Kidney epithelial cell (primary cell): ENCODE measurements at regions not wholly inside any gene's neighbourhood (a gene's known extent, or its start where the extent isn't known, plus 50 kb on each side); places are given as distances from the start of the nearest gene placed in this dataset.
"Not testable (repeated sequence)": the region's sequence is repeated elsewhere in the genome, so short reads cannot be mapped to it uniquely, and the experiment has no call there.

Experiments used
- DNase-seq: peaks from one replicate; pipeline ENCODE4 v3.0.0-alpha.2; 2010; ENCODE audit warnings: low read depth
- H3K27me3 ChIP-seq: 2 replicates; pipeline ENCODE4 v1.6.0; 2011; ENCODE audit warnings: low read length; ENCODE audit not compliant: control insufficient read depth, insufficient read depth
- H3K36me3 ChIP-seq: 2 replicates; pipeline ENCODE4 v1.5.1; 2011; ENCODE audit warnings: low read length; ENCODE audit not compliant: control insufficient read depth, insufficient read depth
- H3K4me3 ChIP-seq: 2 replicates; pipeline ENCODE4 v1.5.1; 2011; ENCODE audit warnings: low read depth, mild to moderate bottlenecking, control low read depth, low read length
- CTCF ChIP-seq: IDR thresholded peaks from 2 replicates; pipeline ENCODE4 v1.5.1; 2011; ENCODE audit warnings: mild to moderate bottlenecking, moderate library complexity, low read length, control low read depth, inconsistent platforms; ENCODE audit not compliant: insufficient read depth, poor library complexity, severe bottlenecking

DNA sequence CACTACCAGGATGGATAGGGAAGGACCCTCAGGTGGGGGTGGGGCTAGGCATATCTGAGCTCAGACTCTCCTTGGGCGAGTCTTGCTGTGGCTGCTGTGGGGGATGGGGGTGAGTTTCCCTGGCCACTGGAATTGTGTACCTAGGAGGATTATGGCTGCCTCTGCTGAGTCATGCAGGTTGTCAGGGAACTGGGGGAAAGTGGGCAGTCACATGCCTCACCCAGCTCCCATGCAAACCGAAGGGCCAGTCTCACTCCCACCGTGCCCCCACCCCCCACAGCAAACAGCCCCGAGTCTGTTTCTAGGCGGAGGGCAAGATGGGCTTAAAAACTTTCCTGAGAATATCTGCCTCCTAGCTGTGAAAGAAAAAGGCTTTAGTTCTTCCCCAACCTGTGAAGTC lies 210.3 kb upstream of the FERMT1 start:
- Histone ChIP-seq H3K36me3 (no peaks in the 10 kb centered on the region), H3K4me3 (no peak overlapping the region), H3K27me3 (no peaks in the 10 kb centered on the region)
- no peak for TF ChIP-seq CTCF
- DNase-seq, result no peak

DNA sequence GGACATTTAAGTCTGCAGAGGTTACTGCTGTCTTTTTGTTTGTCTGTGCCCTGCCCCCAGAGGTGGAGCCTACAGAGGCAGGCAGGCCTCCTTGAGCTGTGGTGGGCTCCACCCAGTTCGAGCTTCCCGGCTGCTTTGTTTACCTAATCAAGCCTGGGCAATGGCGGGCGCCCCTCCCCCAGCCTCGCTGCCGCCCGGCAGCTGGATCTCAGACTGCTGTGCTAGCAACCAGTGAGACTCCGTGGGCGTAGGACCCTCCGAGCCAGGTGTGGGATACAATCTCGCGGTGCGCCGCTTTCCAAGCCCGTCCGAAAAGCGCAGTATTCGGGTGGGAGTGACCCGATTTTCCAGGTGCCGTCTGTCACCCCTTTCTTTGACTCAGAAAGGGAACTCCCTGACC lies 198.4 kb upstream of the FERMT1 start:
- H3K36me3 ChIP-seq, DNase-seq, H3K4me3 ChIP-seq, H3K27me3 ChIP-seq: not testable (repeated sequence)

DNA sequence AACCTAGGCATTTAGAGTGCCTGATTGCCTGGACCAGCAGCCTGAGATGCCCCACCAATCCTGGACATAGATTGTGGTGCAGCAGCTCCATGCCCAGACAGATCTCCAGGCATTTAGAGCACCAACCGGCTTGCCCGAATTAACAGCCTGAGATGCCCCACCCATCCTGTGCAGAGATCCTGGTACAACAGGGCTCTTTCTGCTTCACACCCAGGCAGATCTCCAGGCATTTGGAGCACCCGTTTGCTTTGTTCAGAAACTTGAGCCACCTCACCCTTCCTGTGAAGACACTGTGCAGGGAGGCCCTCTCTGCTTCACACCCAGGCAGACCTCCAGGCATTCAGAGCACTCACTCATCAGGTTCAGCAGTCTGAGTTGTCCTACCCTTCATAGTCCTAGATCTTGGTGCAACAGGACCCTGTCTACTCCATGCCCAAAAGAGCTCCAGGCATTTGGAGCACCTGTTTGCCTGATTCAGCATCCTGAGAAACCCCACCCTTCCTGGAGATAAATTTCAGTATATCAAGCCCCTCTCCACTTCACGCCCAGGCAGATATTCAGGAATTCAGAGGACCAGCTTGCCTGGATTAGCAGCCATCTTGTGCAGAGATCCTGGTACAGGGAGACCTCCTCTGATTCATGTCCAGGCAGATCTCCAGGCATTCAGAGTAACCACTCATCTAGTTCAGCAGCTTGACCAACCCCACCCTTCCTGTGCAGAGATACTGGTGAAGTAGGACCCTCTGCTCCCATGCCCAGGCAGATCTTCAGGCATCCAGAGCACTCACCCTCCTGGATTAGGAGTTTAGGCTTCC lies 189.2 kb upstream of the FERMT1 start:
- Histone ChIP-seq H3K36me3 (no peaks in the 10 kb centered on the region), H3K4me3 (no peak overlapping the region), H3K27me3 (no peaks in the 10 kb centered on the region)
- no peak for DNase-seq
- TF ChIP-seq CTCF, result no peak

GRCh38 chr20:6311097-6311496 lies 188.3 kb upstream of the FERMT1 start:
- no peak for TF ChIP-seq CTCF
- no peaks in the 10 kb centered on the region for H3K36me3 ChIP-seq
- DNase-seq, result no peak
- no peak overlapping the region for H3K4me3 ChIP-seq
- no peaks in the 10 kb centered on the region for H3K27me3 ChIP-seq

DNA sequence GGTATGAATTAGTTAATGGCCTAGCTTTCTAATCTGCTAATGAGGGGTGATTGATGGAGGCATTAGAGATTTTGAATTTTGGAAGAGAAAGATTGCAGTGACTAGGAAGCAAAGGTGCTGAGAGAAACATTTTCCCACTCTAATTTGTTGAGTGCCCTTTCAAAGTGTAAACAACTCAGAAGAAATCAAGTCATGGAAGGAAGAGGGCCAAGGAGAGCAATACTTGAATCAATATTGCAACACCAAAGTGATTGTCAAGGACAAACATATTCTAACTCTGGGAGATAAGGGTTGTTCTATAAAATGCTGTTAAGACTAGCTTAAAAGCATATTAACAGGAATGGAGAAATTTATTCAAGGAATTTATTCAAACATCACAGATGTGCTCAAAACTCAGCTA lies 182.7 kb upstream of the FERMT1 start:
- DNase-seq, result no peak
- TF ChIP-seq CTCF, result no peak
- H3K27me3 ChIP-seq, result no peaks in the 10 kb centered on the region

GRCh38 chr20:6302041-6302440 lies 179.2 kb upstream of the FERMT1 start:
- Histone ChIP-seq H3K36me3 (no peaks in the 10 kb centered on the region), H3K4me3 (no peak overlapping the region), H3K27me3 (no peaks in the 10 kb centered on the region)
- TF ChIP-seq CTCF, result no peak
- DNase-seq, result no peak

More for the DNA sequence above, 182.7 kb upstream of the FERMT1 start:
- Histone ChIP-seq H3K36me3 (no peaks in the 10 kb centered on the region), H3K4me3 (no peak overlapping the region)
